GM12872 (cell line): ENCODE measurements at regions not wholly inside any gene's neighbourhood (a gene's known extent, or its start where the extent isn't known, plus 50 kb on each side); places are given as distances from the start of the nearest gene placed in this dataset.

ENCODE experiments used
- TF ChIP-seq, protein P1 (sequence below): IDR thresholded peaks from 3 replicates; pipeline ENCODE4 v1.5.1; 2011; ENCODE audit warnings: low read depth, mild to moderate bottlenecking, low read length, moderate library complexity; ENCODE audit not compliant: insufficient read depth

DNA sequence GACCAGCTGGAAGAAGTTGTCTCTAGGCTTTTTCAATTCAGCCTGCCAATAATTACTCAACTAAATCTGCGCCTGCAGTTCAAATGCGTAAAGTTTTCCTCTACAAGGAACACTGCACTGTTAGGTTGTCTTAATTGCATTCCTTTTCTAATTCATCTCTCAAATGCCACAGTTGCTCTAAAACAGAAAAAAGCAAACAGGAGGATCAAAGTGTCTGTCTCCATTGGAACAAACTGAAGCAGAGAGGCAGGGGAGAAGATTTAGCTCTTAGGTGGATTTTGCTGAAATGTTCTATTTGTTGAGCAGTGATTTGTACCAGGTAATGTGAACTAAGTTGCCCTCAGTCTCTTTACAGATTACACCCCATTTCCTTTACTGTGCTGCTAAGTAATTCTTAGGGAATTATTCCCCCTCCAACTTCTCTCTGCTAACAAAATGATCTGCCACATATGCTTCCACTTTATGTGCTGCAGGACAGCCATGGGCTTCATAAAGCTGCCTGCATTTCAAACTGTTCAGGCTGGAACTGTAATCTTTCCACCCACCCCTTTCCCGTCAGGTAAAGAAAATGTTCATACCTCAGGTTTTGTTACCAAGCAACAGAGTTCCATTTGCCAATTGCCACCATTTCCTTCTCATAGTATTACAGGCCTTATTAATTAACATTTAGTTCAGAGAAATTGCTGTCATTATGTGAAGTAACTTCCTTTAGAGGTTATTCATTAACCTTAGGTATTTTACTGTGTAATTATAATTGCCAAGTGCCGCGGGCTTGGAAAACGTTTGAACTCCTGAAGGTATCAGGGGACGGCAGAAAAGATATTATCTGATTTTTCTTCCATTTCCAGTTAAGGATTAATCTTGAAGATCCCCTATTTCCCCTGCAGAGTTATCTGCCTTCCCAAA, 149.3 kb downstream of the SPRY1 start:
- TF ChIP-seq, protein P1, sequence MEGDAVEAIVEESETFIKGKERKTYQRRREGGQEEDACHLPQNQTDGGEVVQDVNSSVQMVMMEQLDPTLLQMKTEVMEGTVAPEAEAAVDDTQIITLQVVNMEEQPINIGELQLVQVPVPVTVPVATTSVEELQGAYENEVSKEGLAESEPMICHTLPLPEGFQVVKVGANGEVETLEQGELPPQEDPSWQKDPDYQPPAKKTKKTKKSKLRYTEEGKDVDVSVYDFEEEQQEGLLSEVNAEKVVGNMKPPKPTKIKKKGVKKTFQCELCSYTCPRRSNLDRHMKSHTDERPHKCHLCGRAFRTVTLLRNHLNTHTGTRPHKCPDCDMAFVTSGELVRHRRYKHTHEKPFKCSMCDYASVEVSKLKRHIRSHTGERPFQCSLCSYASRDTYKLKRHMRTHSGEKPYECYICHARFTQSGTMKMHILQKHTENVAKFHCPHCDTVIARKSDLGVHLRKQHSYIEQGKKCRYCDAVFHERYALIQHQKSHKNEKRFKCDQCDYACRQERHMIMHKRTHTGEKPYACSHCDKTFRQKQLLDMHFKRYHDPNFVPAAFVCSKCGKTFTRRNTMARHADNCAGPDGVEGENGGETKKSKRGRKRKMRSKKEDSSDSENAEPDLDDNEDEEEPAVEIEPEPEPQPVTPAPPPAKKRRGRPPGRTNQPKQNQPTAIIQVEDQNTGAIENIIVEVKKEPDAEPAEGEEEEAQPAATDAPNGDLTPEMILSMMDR, result no peak

DNA sequence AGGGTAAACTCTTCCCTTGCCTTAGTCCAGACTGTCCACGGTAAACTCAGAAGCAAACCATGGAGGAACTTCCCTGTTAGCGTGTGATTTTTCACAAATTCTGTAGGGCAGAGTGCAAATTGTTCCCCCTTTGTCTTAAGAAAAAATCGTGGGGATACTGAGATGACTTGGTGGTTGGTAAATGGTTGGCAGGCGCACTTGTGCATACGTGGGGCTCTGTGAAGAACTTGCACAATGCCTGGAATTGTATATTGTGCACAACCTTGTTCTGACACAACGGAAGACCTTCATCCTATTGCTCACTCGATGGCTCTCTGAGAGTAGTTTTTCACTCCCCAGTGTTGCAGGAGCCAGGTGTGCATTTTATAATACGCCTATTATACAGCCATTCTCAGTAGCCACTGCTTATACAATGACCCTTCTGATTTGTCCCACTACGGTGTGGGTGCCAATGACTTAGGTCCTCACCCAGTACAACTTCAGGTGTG, 150.0 kb downstream of the SPRY1 start:
- TF ChIP-seq, protein P1, result no peak

DNA sequence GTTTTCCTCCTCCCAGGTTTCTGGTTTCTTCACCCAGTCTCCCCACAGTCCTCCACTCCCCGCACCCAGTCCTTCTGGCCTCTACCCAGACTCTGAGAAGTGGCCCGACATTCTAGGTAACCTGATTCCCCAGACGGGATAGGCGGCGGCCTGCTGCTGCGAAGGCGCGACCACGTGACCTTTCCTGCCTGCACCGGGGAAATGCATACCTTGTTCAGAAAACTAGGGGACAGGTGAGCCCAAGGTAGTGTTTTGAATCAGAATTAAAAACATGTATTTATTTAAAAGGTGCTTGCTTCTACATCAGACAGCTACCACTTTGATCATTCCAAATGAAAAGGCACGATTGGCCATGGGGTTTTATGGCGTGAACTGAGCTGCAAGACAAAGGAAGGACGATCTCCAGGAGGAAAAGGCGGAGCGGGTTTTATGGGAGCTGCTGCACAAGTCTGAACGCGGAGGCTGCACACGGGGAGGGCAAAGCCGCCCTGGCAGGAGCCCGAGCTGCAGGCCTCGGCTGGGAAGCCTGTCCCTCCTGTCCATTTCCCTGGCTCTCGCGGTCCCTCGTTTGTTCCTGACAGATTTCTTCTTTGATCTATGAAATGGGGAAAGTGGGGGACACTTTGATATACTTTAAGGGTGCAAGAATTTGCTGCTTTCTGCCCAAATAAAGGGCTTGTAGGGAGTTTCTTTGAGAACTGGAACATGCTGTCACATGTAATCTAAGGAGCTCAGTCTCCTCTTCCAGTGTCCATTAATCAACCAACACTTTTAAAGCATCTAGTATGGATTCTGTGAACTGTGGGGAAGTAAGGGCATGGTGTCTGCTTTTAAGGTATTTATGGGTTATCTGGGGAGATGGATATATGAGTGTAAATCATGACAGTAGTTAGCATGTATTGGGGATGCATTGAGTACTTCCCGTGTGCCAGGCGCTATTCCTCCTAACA, 150.9 kb downstream of the SPRY1 start:
- TF ChIP-seq, protein P1, result no peak

DNA sequence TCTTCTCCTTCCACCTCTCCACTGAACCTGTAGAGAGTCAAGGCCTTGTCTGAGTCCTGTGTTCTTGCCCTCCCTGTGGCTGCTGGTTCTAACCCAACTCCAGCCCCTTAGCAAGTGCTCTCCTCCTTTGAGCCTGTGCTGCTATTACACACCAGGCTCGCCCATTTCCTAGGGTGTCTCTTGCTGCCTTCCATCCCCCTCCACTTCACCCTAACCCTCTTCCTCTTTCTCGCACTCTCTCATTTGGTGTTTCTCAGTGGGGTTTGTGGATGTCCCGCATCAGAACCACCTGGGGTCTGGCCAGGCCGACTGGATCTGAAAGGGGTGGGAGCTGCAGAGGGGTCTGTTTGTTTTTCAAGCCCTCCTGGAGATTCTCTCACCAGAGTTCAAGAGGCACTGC, 156.7 kb downstream of the SPRY1 start:
- TF ChIP-seq, protein P1, result no peak

DNA sequence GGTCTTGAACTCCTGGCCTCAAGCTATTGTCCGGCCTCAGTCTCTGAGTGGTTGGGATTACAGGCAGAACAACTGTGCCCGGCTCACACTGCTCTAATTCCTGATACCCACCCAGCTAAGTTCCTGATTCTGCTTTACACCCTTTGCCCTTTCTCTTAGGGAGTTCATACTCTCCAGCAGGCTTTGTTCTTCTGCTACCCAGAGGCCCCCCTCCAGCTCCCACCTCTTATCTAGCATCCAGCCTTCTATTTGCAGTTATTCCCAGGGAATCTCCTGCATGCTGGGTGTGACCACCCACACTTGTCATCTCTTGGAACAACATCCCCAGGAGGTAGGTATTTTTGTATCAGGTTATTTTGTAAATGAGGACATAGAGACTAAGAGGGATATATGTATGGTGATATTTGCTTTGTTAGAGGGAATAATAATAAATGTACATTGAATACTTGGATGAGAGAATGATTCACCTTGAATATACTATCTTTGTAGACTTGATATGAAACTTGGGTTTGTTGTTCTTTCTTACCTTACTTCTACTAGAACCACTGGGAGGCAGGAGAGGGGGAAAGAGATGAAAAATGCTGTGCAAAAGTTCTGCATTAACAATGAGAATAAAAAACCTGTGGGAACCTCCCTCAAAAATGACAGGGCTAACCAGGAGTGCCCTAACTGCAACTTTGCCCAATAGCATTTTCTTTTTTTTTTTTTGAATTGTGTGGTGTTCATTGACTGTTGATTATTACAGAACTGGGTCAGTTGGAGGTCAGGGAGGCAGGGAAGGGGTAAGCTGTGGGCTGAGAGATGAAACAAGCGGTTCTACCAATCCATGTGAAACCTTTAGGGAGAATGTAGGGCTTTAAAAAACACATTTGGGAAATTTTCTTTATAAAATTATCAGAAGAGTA, 157.4 kb downstream of the SPRY1 start:
- TF ChIP-seq, protein P1, result no peak

DNA sequence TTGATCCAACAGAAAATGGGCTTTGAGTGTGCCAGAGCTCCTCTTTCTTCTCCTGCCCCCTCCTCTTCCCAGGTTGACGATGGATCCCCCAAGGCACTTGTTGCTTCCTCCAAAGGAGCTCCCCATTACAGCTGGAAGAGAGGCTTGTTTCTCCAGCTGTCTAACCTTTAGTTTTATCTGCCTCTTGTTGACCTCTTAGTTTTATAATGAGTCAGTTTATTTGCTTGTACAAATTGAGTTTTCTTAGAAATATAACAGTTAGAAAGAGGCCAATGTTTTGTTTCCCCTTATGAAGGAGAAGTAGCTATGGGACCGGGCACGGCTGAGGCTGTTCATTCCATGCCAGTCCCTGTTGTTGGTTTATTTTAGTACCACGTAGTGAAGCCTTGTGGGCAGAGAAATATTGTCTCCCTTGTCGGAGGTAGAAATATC, 158.2 kb downstream of the SPRY1 start:
- TF ChIP-seq, protein P1, result no peak
